Activated naive CD4-positive, alpha-beta T cell treated with anti-CD3 and anti-CD28 coated beads, Interleukin-2, amount 50 U/mL, for 24 hours (primary cell): ENCODE measurements at regions not wholly inside any gene's neighbourhood (a gene's known extent, or its start where the extent isn't known, plus 50 kb on each side); places are given as distances from the start of the nearest gene placed in this dataset.

Experiments used
- H3K27ac Mint-ChIP-seq: one replicate; pipeline ENCODE4 v1.8.0; 2021; ENCODE audit warnings: mild to moderate bottlenecking, mixed read lengths
- H3K27me3 Mint-ChIP-seq: one replicate; pipeline ENCODE4 v1.8.0; 2021; ENCODE audit warnings: mixed read lengths
- H3K36me3 Mint-ChIP-seq: one replicate; pipeline ENCODE4 v1.8.0; 2021; ENCODE audit warnings: mixed read lengths
- H3K4me1 Mint-ChIP-seq: one replicate; pipeline ENCODE4 v1.8.0; 2021; ENCODE audit warnings: mixed read lengths
- H3K4me3 Mint-ChIP-seq: one replicate; pipeline ENCODE4 v1.8.0; 2021; ENCODE audit warnings: mild to moderate bottlenecking, mixed read lengths
- H3K9me3 Mint-ChIP-seq: one replicate; pipeline ENCODE4 v1.8.0; 2021; ENCODE audit warnings: mixed read lengths

- Mint-ChIP-seq H3K36me3 (no peaks in the 10 kb centered on the region), H3K4me3 (no peak overlapping the region), H3K4me1 (no peaks in the 10 kb centered on the region), H3K27ac (no peak overlapping the region), H3K9me3 (no peaks in the 10 kb centered on the region), H3K27me3 (peaks cover 26% of the 10 kb centered on the region)
Observed at GRCh38 chr5:88539693-88540365, 271.2 kb upstream of the TMEM161B start.

DNA sequence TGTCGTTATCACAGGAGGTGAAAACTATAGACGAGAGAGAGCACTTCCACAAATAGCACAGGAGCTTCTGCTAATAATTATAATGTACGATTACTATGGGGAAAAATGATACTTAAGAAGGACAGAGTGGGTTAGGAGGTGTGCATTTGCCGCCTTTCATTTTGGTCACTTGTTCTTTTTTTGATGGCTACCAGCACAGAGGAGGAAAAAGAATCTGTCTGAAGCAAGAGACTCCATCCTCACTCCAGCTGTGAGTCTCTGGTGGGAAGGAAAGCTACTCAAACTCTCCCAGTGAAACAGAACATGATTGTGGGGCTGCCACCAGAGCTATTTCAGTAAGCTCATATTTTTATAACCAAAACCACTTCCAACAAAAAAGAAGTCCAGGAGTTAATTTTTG is 270.4 kb upstream of the TMEM161B start:
- Mint-ChIP-seq H3K27ac (no peak overlapping the region), H3K9me3 (no peaks in the 10 kb centered on the region), H3K36me3 (no peaks in the 10 kb centered on the region), H3K27me3 (peaks cover 24% of the 10 kb centered on the region), H3K4me1 (no peaks in the 10 kb centered on the region), H3K4me3 (no peak overlapping the region)

DNA sequence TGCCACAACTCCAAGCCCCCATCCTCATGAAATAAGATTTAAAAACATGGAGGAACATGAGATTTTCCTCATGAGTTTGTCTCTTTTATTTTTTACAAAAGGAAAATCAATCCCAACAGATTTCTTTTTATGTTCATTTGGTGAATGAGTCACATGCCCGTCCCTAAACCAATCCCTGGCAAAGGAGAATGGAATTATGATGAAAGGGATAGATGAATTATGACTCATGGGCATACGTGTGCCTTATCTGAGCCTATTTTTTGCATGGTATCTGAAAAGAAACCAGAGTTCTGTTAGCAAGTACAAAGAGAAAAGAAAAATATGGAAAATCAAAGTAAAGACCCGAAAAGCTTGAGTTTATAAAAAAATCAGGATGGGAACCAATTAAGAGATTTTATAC is 267.5 kb upstream of the TMEM161B start:
- Mint-ChIP-seq H3K9me3 (no peaks in the 10 kb centered on the region), H3K27me3 (peaks cover 33% of the 10 kb centered on the region), H3K27ac (no peak overlapping the region), H3K4me1 (no peaks in the 10 kb centered on the region), H3K36me3 (no peaks in the 10 kb centered on the region), H3K4me3 (no peak overlapping the region)

- Mint-ChIP-seq H3K27ac (no peak overlapping the region), H3K36me3 (no peaks in the 10 kb centered on the region), H3K4me3 (no peak overlapping the region), H3K9me3 (no peaks in the 10 kb centered on the region), H3K4me1 (no peaks in the 10 kb centered on the region), H3K27me3 (peaks cover 11% of the 10 kb centered on the region)
Observed at GRCh38 chr5:88524941-88525340, 256.3 kb upstream of the TMEM161B start.

- H3K4me3 Mint-ChIP-seq = no peak overlapping the region
Observed at GRCh38 chr5:88519066-88519465, 250.4 kb upstream of the TMEM161B start.

DNA sequence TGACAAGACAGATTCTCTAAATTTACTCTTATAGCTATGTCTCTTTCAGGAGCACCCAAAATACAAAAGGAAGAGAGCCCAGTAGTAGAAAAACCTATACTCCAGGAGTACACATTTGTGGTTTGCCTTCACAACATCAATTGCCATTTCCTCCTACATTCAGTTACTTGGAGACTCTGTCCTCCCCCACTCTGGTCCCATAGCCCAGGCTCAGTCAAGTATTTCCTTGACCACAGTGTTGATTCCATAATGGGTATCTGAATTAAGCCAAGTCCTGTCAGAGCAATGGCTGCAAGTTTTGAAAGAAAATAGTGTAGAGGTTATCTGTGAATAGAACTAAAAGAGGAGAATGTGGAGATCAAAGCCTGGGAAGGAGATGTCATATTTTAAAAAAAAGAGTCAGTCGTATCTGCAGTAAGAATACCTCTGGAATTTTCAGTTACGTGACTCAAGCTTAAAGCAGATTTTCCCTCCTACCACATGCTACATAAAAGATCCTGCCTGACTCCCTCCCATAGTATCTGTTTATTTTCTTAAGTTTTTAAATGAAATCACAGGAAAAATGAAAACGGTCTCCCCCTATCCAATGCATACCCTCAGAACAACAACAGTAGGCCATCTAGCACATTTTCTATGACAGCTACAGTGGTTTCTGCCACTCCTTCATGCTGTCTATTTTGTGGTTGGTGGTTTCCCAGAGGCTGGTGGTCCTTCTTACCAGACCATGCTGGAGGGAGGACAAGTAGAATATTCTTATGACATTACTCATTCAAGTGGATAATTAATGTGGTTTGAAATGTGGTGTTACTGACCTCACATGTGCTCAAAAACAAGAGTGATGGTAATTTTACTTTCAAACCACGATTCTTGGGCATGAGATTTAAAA is 249.7 kb upstream of the TMEM161B start:
- no peaks in the 10 kb centered on the region for H3K4me1 Mint-ChIP-seq
- peaks cover 3% of the 10 kb centered on the region for H3K36me3 Mint-ChIP-seq
- H3K4me3 Mint-ChIP-seq = no peak overlapping the region
- no peak overlapping the region for H3K27ac Mint-ChIP-seq
- no peaks in the 10 kb centered on the region for H3K9me3 Mint-ChIP-seq
- H3K27me3 Mint-ChIP-seq = peaks cover 13% of the 10 kb centered on the region

More at GRCh38 chr5:88519066-88519465, 250.4 kb upstream of the TMEM161B start:
- Mint-ChIP-seq H3K9me3 (no peaks in the 10 kb centered on the region), H3K27ac (no peak overlapping the region), H3K27me3 (peaks cover 13% of the 10 kb centered on the region), H3K36me3 (peaks cover 3% of the 10 kb centered on the region), H3K4me1 (no peaks in the 10 kb centered on the region)

DNA sequence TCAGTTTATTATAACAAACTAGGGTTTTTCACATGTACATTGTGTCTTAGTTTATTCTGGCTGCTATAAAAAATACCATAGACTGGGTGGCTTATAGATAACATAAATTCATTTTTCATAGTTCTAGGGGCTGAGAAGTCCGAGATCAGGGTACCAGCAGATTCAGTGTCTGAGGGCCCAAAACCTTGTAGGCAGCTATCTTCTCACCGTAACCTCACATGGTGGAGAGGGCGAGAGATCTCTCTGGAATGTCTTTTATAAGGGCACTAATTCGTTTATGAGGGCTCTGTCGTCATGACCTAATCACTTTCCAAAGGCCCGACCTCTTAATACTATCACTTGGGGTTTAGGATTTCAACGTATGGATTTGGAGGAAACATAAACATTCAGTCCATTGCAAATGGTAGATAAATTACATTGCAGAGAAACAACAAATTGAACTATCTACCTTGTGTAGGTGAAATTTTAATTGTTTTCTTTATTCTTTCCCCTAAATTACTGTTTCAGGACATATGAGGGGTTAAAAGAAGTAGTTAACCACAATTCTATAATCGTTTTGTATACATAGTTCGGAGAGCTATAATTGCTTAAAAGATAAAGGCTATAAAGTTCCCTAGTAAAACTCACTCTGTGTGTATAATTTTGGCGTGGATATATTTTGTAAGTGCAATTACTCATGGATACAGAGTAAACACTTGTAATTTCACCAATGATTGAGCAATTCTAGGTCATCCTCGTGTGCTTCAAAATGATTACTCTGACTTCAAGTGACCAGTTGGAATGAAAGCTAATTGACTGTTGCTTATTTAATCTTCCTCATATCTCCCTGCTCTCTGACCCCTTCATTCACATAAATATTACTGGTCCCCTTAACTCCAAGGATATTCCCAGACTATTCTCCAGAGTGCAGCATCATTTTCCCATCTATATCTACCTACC is 247.5 kb upstream of the TMEM161B start:
- Mint-ChIP-seq H3K36me3 (peaks cover 3% of the 10 kb centered on the region), H3K4me3 (no peak overlapping the region), H3K27me3 (peaks cover 16% of the 10 kb centered on the region), H3K4me1 (no peaks in the 10 kb centered on the region), H3K9me3 (no peaks in the 10 kb centered on the region), H3K27ac (no peak overlapping the region)

DNA sequence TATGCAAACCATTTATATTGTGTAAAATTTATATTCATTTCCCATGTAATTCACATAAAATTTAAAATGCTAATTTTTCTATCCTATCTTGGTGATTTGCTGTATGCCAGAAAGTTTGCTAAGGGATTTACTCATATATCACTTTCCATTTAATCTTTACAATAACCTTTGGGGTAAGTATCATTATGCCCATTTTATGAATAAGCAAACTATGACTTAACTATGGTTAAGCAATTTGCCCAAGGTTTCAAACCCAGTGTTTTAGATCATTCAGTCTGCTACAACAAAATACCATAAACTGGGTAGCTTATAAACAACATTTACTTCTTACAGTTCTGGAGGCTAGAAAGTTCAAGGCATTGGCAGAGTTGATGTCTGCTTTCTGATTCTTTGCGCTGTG is 246.4 kb upstream of the TMEM161B start:
- H3K9me3 Mint-ChIP-seq = no peaks in the 10 kb centered on the region
- peaks cover 3% of the 10 kb centered on the region for H3K36me3 Mint-ChIP-seq
- no peak overlapping the region for H3K27ac Mint-ChIP-seq
- no peaks in the 10 kb centered on the region for H3K4me1 Mint-ChIP-seq
- peaks cover 14% of the 10 kb centered on the region for H3K27me3 Mint-ChIP-seq
- no peak overlapping the region for H3K4me3 Mint-ChIP-seq

DNA sequence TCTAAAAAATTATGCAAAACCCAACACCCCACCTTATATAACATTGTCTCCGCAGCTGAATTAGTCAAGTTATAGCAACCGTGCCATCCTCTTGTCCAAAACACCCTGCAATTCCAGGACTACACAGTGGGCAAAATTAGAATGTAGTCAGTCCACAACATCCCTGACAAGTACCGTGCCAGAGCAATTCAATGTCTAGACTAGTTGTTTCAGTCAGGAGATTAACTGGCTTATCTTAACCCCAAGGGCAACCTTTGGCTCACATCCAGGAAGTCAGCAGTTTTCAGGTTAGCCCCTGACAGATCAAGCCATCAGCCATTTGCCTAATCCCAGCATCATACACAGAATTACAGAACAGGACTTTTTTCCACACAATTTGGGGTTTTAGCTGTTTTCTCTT is 240.8 kb upstream of the TMEM161B start:
- Mint-ChIP-seq H3K27ac (no peak overlapping the region), H3K27me3 (peaks cover 6% of the 10 kb centered on the region), H3K36me3 (no peaks in the 10 kb centered on the region), H3K4me1 (no peaks in the 10 kb centered on the region), H3K4me3 (no peak overlapping the region), H3K9me3 (no peaks in the 10 kb centered on the region)

DNA sequence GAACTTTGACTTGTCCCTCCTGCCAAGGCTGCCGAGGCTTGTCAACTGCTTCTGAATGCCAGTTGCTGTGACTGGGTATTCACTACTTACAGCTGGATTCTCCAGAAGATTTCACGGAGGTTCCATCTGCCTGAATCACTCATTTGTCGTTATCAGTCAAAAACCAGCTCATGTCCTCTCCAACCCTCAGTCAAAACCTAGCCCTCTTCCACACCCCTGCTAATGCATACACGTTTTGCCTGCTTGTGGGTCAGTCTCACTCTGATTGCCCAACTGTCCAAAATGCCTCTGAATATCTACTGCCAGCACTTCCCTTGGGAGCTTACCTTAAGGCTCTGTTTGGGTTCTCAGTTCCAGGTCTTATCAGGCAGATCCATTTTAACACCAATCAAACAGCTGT is 238.6 kb upstream of the TMEM161B start:
- Mint-ChIP-seq H3K27me3 (peaks cover 4% of the 10 kb centered on the region), H3K4me1 (peaks cover 16% of the 10 kb centered on the region), H3K9me3 (no peaks in the 10 kb centered on the region), H3K36me3 (no peaks in the 10 kb centered on the region), H3K4me3 (no peak overlapping the region), H3K27ac (no peak overlapping the region)

DNA sequence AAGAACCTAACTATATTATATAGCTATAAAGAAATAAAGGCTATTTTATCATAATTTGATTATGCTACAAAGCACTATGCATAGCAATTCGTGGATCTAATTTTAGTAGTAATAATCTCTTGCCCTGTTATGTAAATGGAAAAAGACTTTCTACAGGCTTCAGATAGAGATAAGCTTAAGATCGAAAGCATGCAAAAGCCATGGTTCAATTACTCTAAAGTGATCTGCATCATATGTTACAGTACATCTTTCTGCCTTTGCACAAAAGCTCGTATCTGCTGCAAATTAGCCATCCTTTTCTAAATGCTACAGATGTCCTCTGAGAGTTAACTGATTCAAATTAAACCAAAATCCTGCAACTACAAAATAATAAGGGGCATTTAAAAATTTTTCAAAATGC is 234.8 kb upstream of the TMEM161B start:
- Mint-ChIP-seq H3K27me3 (no peaks in the 10 kb centered on the region), H3K36me3 (no peaks in the 10 kb centered on the region), H3K4me1 (peaks cover 25% of the 10 kb centered on the region), H3K27ac (no peak overlapping the region), H3K9me3 (no peaks in the 10 kb centered on the region), H3K4me3 (peak overlapping the region; percentile 93)

DNA sequence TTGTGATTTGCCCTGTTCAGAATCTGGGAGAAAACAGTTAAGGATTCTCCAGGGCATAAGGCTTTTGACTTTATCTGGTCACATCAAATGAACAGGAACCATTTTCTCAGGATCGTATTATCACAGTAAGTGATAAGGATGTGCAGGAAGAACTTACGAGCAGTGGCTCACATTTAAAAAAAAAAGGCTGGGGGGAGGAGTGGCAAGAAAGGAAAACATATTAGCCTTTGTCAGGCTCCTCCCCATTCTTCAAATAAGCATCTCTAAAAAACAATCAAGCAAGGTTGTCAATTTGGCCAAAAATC is 234.3 kb upstream of the TMEM161B start:
- Mint-ChIP-seq H3K9me3 (no peaks in the 10 kb centered on the region), H3K27ac (peak overlapping the region; percentile 79), H3K36me3 (no peaks in the 10 kb centered on the region), H3K4me1 (peaks cover 25% of the 10 kb centered on the region), H3K4me3 (peak overlapping the region; percentile 93), H3K27me3 (no peaks in the 10 kb centered on the region)

DNA sequence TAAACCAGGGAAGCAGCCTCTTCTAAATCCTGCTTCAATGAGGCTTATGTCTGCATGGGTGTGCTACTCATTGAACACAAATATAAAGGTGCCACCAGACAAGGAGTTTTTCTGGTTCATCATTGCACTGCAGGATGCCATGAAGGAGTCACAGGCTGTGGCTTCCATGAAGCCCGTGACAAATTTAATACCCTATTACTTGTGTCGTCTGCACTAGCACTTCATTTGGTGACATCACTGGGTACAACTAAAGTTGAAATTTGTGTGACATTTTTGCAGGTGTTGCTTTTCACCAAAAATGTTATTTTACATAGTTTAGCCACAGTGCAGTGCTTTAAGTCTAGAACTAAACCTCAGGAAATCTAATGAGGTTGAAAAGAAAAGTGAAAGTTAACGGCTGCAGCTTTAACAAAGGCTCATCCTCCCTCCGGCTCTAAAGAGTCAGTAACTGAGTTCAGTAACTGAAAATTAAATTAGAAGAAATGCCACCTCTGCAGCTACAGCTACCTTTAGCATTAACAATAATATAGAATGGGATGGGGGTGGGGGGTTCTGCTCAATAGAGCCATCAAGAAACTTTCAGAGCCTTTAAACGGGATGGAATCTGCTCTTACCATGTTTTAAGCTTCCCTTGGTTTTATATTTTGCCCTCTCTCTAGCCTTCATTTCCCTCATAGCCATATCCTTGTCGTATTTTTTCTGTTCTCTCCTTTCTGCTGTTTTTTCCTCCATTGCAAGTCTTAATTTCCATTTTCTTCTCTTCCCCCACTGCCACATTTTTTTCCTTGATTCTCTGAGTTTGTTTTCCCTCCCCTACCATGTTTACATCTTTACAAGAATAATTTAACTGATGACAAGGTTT is 233.8 kb upstream of the TMEM161B start:
- H3K27ac Mint-ChIP-seq = peak overlapping the region; percentile 79
- H3K4me3 Mint-ChIP-seq = peak overlapping the region; percentile 93
- H3K9me3 Mint-ChIP-seq = no peaks in the 10 kb centered on the region
- H3K36me3 Mint-ChIP-seq = no peaks in the 10 kb centered on the region
- H3K4me1 Mint-ChIP-seq = peaks cover 25% of the 10 kb centered on the region
- H3K27me3 Mint-ChIP-seq = no peaks in the 10 kb centered on the region

- Mint-ChIP-seq H3K4me3 (no peak overlapping the region), H3K9me3 (no peaks in the 10 kb centered on the region), H3K27ac (no peak overlapping the region), H3K27me3 (peaks cover 13% of the 10 kb centered on the region), H3K36me3 (no peaks in the 10 kb centered on the region), H3K4me1 (no peaks in the 10 kb centered on the region)
Observed at GRCh38 chr5:88495810-88496209, 227.2 kb upstream of the TMEM161B start.

DNA sequence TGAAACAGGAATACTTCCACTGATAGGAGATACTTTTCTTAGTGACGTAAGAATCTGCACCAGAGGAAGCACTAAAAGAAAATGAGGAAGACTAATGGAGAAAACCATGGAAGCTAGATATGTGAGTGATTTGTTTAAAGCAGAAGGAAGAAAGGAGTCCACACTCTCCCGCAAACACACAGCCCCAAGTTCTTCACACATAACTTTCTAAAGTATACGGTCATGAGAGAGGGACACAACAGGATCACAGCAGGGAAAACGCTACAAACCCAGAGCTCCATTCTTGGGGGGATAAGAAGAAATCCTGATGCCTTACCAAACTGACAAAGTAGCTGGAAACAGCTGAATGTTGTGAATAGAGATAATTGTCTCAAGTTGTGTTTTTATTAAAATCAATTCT is 222.2 kb upstream of the TMEM161B start:
- no peaks in the 10 kb centered on the region for H3K9me3 Mint-ChIP-seq
- H3K27ac Mint-ChIP-seq = no peak overlapping the region

More for the DNA sequence above, 222.2 kb upstream of the TMEM161B start:
- no peak overlapping the region for H3K4me3 Mint-ChIP-seq
- H3K27me3 Mint-ChIP-seq = peaks cover 14% of the 10 kb centered on the region
- no peaks in the 10 kb centered on the region for H3K4me1 Mint-ChIP-seq
- H3K36me3 Mint-ChIP-seq = no peaks in the 10 kb centered on the region
